GM20000 (cell line): ENCODE measurements at regions not wholly inside any gene's neighbourhood (a gene's known extent, or its start where the extent isn't known, plus 50 kb on each side); places are given as distances from the start of the nearest gene placed in this dataset.

Source experiments
- DNase-seq: peaks from one replicate; pipeline ENCODE4 v3.0.0; 2012; ENCODE audit warnings: low spot score
- CTCF ChIP-seq: IDR thresholded peaks from 2 replicates; pipeline ENCODE4 v1.5.1; 2012; ENCODE audit warnings: mild to moderate bottlenecking, control low read depth; ENCODE audit errors: extremely low read depth, missing control alignments

DNA sequence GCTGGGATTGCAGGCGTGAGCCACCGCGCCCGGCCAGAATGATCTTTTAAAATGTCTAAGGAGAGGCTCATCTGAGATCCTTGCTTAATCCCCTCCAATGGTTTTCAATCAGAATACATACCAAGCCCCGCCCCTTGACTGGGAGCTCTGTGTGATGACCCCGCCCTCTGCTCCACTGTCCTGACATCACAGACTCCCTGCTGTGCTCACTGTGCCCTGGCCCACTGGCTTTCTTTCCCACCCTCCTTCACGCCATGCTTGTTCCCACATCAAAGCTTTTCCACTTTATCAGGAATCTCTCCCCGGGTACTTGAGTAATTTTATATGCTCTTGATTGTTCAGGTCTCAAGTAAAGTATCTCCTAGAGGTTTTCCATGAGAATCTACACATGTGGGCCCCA is 762.3 kb upstream of the ID2 start:
- no peak for TF ChIP-seq CTCF
- DNase-seq, result no peak

GRCh38 chr2:7924023-7924762 is 757.7 kb upstream of the ID2 start:
- no peak for TF ChIP-seq CTCF
- DNase-seq, result no peak

DNA sequence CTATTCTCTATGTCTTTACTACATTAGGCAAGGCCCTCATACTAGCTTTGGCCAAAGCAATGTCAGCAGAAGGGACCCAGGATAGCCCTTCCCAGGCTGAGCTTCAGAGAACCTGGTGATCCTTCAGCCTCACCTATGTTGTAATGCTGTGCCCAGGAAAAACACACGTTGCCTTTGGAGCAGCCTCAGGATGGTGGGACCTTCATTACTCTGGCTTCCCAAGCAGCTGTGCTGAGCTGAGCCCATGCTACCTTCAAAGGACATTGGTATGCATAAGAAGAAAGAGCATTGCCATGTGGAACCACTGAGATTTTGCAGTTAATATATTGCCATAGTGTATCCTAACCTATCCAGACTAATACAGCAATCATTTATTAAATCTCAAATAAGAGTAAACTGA is 756.4 kb upstream of the ID2 start:
- DNase-seq, result no peak
- TF ChIP-seq CTCF, result no peak

- no peak for DNase-seq
- no peak for TF ChIP-seq CTCF
Observed at GRCh38 chr2:7927691-7928090, 754.2 kb upstream of the ID2 start.

DNA sequence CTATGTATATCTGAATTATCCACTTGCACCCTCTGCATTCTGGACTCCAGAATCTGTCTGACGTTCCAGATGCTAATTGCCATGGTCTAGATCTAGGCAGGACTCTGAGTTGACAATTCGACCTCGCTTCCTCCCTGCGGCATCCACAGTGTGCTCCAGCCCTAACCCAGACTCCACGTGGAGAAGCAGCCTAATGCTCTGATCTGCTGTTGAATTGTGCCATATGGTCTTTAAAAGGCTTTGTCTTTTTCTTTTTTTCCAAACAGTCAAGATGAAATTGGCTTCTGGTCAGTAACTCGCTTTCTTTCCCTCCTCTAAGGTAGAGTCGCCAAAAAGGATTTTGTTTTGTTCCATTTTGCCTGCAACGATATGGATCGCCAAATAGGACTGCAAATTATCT is 752.6 kb upstream of the ID2 start:
- no peak for TF ChIP-seq CTCF
- no peak for DNase-seq

- no peak for TF ChIP-seq CTCF
- DNase-seq, result no peak
Observed at GRCh38 chr2:7930800-7931635, 750.8 kb upstream of the ID2 start.

GRCh38 chr2:7931808-7932207 is 750.0 kb upstream of the ID2 start:
- no peak for TF ChIP-seq CTCF

More at GRCh38 chr2:7931808-7932207, 750.0 kb upstream of the ID2 start:
- DNase-seq, result no peak
